ENCODE measurements at regions not wholly inside any gene's neighbourhood (a gene's known extent, or its start where the extent isn't known, plus 50 kb on each side); places are given as distances from the start of the nearest gene placed in this dataset.

GRCh38 chr3:151960961-151961580 lies 87.6 kb downstream of the SUCNR1 start:
- ChIA-PET CTCF (no interaction called here), POLR2A (no interaction called here)
- TF ChIP-seq ELF4 (IDR thresholded peaks at IDR 0.05) (peak; percentile 87), SP1 (IDR thresholded peaks at IDR 0.05) (no peak), LEF1 (IDR thresholded peaks at IDR 0.05; ENCODE audit: borderline replicate concordance) (no peak)
- no peak for DNase-seq (ENCODE audit: extremely low spot score)

- ChIA-PET POLR2A (no interaction called here), CTCF (no interaction called here)
- TF ChIP-seq BHLHE40 (IDR thresholded peaks at IDR 0.05; ENCODE audit: borderline replicate concordance): no peak
- no peak for TF ChIP-seq ZNF384 (IDR thresholded peaks at IDR 0.05)
- TF ChIP-seq CTBP1 (IDR thresholded peaks at IDR 0.05; ENCODE audit: borderline replicate concordance): no peak
- no peak for TF ChIP-seq HDGF (IDR thresholded peaks at IDR 0.05; ENCODE audit: borderline replicate concordance)
- TF ChIP-seq FOXM1 (IDR thresholded peaks at IDR 0.05; ENCODE audit: borderline replicate concordance): no peak
- TF ChIP-seq NFRKB (IDR thresholded peaks at IDR 0.05): no peak
- TF ChIP-seq FOXA1 (IDR thresholded peaks at IDR 0.05): no peak
- TF ChIP-seq TARDBP (IDR thresholded peaks at IDR 0.05): no peak
- no peak for TF ChIP-seq ARNT (IDR thresholded peaks at IDR 0.05)
- no peak for TF ChIP-seq SUZ12 (IDR thresholded peaks at IDR 0.05)
- TF ChIP-seq FOXK2 (IDR thresholded peaks at IDR 0.05): no peak
- no peak for TF ChIP-seq PKNOX1 (IDR thresholded peaks at IDR 0.05)
- no peak for TF ChIP-seq ELF4 (IDR thresholded peaks at IDR 0.05)
- no peak for TF ChIP-seq L3MBTL2 (conservative IDR thresholded peaks at IDR 0.05)
- no peak for TF ChIP-seq LEF1 (IDR thresholded peaks at IDR 0.05; ENCODE audit: borderline replicate concordance)
- TF ChIP-seq SP1 (IDR thresholded peaks at IDR 0.05): no peak
- DNase-seq (ENCODE audit: extremely low spot score): no peak
These were observed 88.9 kb downstream of the SUCNR1 start for GRCh38 chr3:151962352-151962751.

GRCh38 chr3:151962912-151963311 lies 89.5 kb downstream of the SUCNR1 start:
- ChIA-PET POLR2A (no interaction called here), CTCF (no interaction called here)
- DNase-seq (ENCODE audit: extremely low spot score): no peak
- TF ChIP-seq PKNOX1 (IDR thresholded peaks at IDR 0.05): no peak
- TF ChIP-seq ARNT (IDR thresholded peaks at IDR 0.05): no peak
- TF ChIP-seq ZNF384 (IDR thresholded peaks at IDR 0.05): no peak
- TF ChIP-seq CTBP1 (IDR thresholded peaks at IDR 0.05; ENCODE audit: borderline replicate concordance): no peak
- TF ChIP-seq HDGF (IDR thresholded peaks at IDR 0.05; ENCODE audit: borderline replicate concordance): no peak
- TF ChIP-seq FOXM1 (IDR thresholded peaks at IDR 0.05; ENCODE audit: borderline replicate concordance): no peak
- TF ChIP-seq FOXK2 (IDR thresholded peaks at IDR 0.05): no peak
- no peak for TF ChIP-seq L3MBTL2 (conservative IDR thresholded peaks at IDR 0.05)
- no peak for TF ChIP-seq FOXA1 (IDR thresholded peaks at IDR 0.05)

- no peak for DNase-seq (ENCODE audit: extremely low spot score)
- ChIA-PET CTCF (no interaction called here), POLR2A (no interaction called here)
- no peak for TF ChIP-seq FOXK2 (IDR thresholded peaks at IDR 0.05)
- no peak for TF ChIP-seq ARNT (IDR thresholded peaks at IDR 0.05)
- TF ChIP-seq HDGF (IDR thresholded peaks at IDR 0.05; ENCODE audit: borderline replicate concordance): no peak
These were observed 91.3 kb downstream of the SUCNR1 start for GRCh38 chr3:151964743-151965142.

- ChIA-PET CTCF (no interaction called here), POLR2A (interaction anchor here (0.6 kb wide), 1 partner anchor 533 kb away, joined by 3 read pairs; no protein-coding TSS in a partner anchor)
- no peak for DNase-seq (ENCODE audit: extremely low spot score)
- TF ChIP-seq ARNT (IDR thresholded peaks at IDR 0.05) (no peak), TARDBP (IDR thresholded peaks at IDR 0.05) (no peak), BHLHE40 (IDR thresholded peaks at IDR 0.05; ENCODE audit: borderline replicate concordance) (no peak), HDGF (IDR thresholded peaks at IDR 0.05; ENCODE audit: borderline replicate concordance) (no peak), FOXK2 (IDR thresholded peaks at IDR 0.05) (no peak)
These were observed 95.7 kb downstream of the SUCNR1 start for GRCh38 chr3:151969026-151969642.

- CTCF ChIA-PET: no interaction called here
- no peak for DNase-seq (ENCODE audit: extremely low spot score)
- POLR2A ChIA-PET: no interaction called here
- no peak for TF ChIP-seq ARNT (IDR thresholded peaks at IDR 0.05)
- no peak for TF ChIP-seq ELF4 (IDR thresholded peaks at IDR 0.05)
- no peak for TF ChIP-seq LEF1 (IDR thresholded peaks at IDR 0.05; ENCODE audit: borderline replicate concordance)
- TF ChIP-seq SUZ12 (IDR thresholded peaks at IDR 0.05): no peak
- TF ChIP-seq L3MBTL2 (conservative IDR thresholded peaks at IDR 0.05): no peak
- TF ChIP-seq PKNOX1 (IDR thresholded peaks at IDR 0.05): no peak
- no peak for TF ChIP-seq TARDBP (IDR thresholded peaks at IDR 0.05)
- TF ChIP-seq FOXM1 (IDR thresholded peaks at IDR 0.05; ENCODE audit: borderline replicate concordance): no peak
- no peak for TF ChIP-seq NFRKB (IDR thresholded peaks at IDR 0.05)
- no peak for TF ChIP-seq HDGF (IDR thresholded peaks at IDR 0.05; ENCODE audit: borderline replicate concordance)
- no peak for TF ChIP-seq CTBP1 (IDR thresholded peaks at IDR 0.05; ENCODE audit: borderline replicate concordance)
- TF ChIP-seq SP1 (IDR thresholded peaks at IDR 0.05): no peak
- TF ChIP-seq FOXA1 (IDR thresholded peaks at IDR 0.05): no peak
- TF ChIP-seq FOXK2 (IDR thresholded peaks at IDR 0.05): no peak
- no peak for TF ChIP-seq BHLHE40 (IDR thresholded peaks at IDR 0.05; ENCODE audit: borderline replicate concordance)
- TF ChIP-seq ZNF384 (IDR thresholded peaks at IDR 0.05): no peak
These were observed 98.6 kb downstream of the SUCNR1 start for GRCh38 chr3:151971814-151972579.

All from HEK293T (cell line).